PC-3 (cell line): ENCODE measurements at regions not wholly inside any gene's neighbourhood (a gene's known extent, or its start where the extent isn't known, plus 50 kb on each side); places are given as distances from the start of the nearest gene placed in this dataset.

Experiments used
- ATAC-seq: fragments of 200-7000 bp; cut with Tn5 transposase; 2 replicates; pipeline ENCODE4 v1.9.1; 2020; ENCODE audit warnings: mild to moderate bottlenecking, moderate library complexity
- BruUV-seq: library from RNA; stranded (reverse); fragments of 400-500 nt; replicated peaks from 2 replicates; lab custom pipeline; 2021; lab: Mats Ljungman, UMichigan
- CTCF ChIA-PET: fragments of 300-600 bp; sonication (Branson Sonifier 250); formaldehyde crosslinking; loops from one replicate; lab custom pipeline; 2022; ENCODE audit warnings: antibody characterized with exemption; lab: Charles Lee
- POLR2A ChIA-PET: fragments of 300-600 bp; sonication (Branson Sonifier 250); formaldehyde crosslinking; loops from one replicate; lab custom pipeline; 2022; ENCODE audit warnings: antibody characterized with exemption; ENCODE audit not compliant: unreplicated experiment; lab: Charles Lee
- DNase-seq: peaks from one replicate; pipeline ENCODE4 v3.0.0-alpha.2; 2015
- H2AFZ ChIP-seq: fragments of 300-600 bp; sonication (generic); 2 replicates; pipeline ENCODE4 v1.6.0; 2016; ENCODE audit warnings: antibody characterized with exemption, low read length
- H3F3A ChIP-seq: fragments of 300-600 bp; sonication (generic); one replicate; pipeline ENCODE4 v1.6.0; 2017; ENCODE audit warnings: antibody characterized with exemption, low read length, control low read depth, mild to moderate bottlenecking; ENCODE audit not compliant: unreplicated experiment
- H3K27ac ChIP-seq: fragments of 300-600 bp; sonication (generic); 2 replicates; pipeline ENCODE4 v1.5.1; 2016; ENCODE audit warnings: mild to moderate bottlenecking, low read length
- H3K27me3 ChIP-seq: fragments of 300-600 bp; sonication (generic); 2 replicates; pipeline ENCODE4 v1.6.1; 2016; ENCODE audit warnings: low read length, mixed read lengths
- H3K36me3 ChIP-seq: fragments of 300-600 bp; sonication (generic); 2 replicates; pipeline ENCODE4 v1.6.1; 2016; ENCODE audit warnings: low read depth, mixed run types, low read length, mixed read lengths
- H3K4me1 ChIP-seq: fragments of 300-600 bp; sonication (generic); 2 replicates; pipeline ENCODE4 v1.5.1; 2016; ENCODE audit warnings: low read length; ENCODE audit not compliant: insufficient read depth
- H3K4me2 ChIP-seq: fragments of 300-600 bp; sonication (generic); 2 replicates; pipeline ENCODE4 v1.6.0; 2016; ENCODE audit warnings: low read length
- H3K4me3 ChIP-seq: fragments of 300-600 bp; sonication (generic); 2 replicates; pipeline ENCODE4 v1.5.1; 2016; ENCODE audit warnings: mild to moderate bottlenecking, low read length, mixed read lengths
- H3K79me2 ChIP-seq: fragments of 300-600 bp; sonication (generic); 2 replicates; pipeline ENCODE4 v1.6.1; 2017; ENCODE audit warnings: low read length, mixed read lengths
- H3K9ac ChIP-seq: fragments of 300-600 bp; sonication (generic); 2 replicates; pipeline ENCODE4 v1.6.0; 2016; ENCODE audit warnings: mild to moderate bottlenecking, low read length
- H3K9me2 ChIP-seq: fragments of 300-600 bp; sonication (generic); replicated peaks from 2 replicates; pipeline ENCODE4 v1.6.1; 2016; ENCODE audit warnings: mixed run types, low read length, mixed read lengths
- H3K9me3 ChIP-seq: fragments of 300-600 bp; sonication (generic); 2 replicates; pipeline ENCODE4 v1.6.1; 2016; ENCODE audit warnings: low read length, mixed read lengths
- H4K20me1 ChIP-seq: fragments of 300-600 bp; sonication (generic); 2 replicates; pipeline ENCODE4 v1.6.1; 2016; ENCODE audit warnings: low read length, mixed read lengths
- CTCF ChIP-seq: fragments of 300-600 bp; sonication (generic); conservative IDR thresholded peaks from 2 replicates; pipeline ENCODE4 v1.5.1; 2017; ENCODE audit warnings: antibody characterized with exemption, low read depth, mild to moderate bottlenecking, low read length
- EZH2 ChIP-seq: fragments of 300-600 bp; sonication (generic); IDR thresholded peaks from one replicate; pipeline ENCODE4 v1.6.1; 2017; ENCODE audit warnings: antibody characterized with exemption, mild to moderate bottlenecking, low read length; ENCODE audit not compliant: unreplicated experiment
- EZH2phosphoT487 ChIP-seq: fragments of 300-600 bp; sonication (generic); IDR thresholded peaks from 2 replicates; pipeline ENCODE4 v1.6.1; 2018; ENCODE audit warnings: mild to moderate bottlenecking, antibody characterized with exemption, low read length, borderline replicate concordance
- intact Hi-C: fragments of 100-400 bp; cut with micrococcal nuclease; formaldehyde crosslinking; loops from 2 replicates; pipeline ENCODE4 v1.9.0; 2023

- no peak overlapping the region for H3K9ac ChIP-seq
- no TSS peak for BruUV-seq
- H3K9me3 ChIP-seq = no peaks in the 10 kb centered on the region
- no peaks in the 10 kb centered on the region for H3F3A ChIP-seq
- ChIA-PET CTCF (no interaction called here), POLR2A (no interaction called here)
- no peaks in the 10 kb centered on the region for H3K27me3 ChIP-seq
- no peak overlapping the region for H2AFZ ChIP-seq
- no peaks in the 10 kb centered on the region for H4K20me1 ChIP-seq
- no peak overlapping the region for H3K27ac ChIP-seq
- H3K4me1 ChIP-seq = no peaks in the 10 kb centered on the region
- H3K9me2 ChIP-seq = no peaks in the 10 kb centered on the region
- no peak for DNase-seq
- TF ChIP-seq EZH2 (no peak), EZH2phosphoT487 (no peak), CTCF (no peak)
- intact Hi-C loops = no loop called here
- no peak for ATAC-seq
- H3K4me2 ChIP-seq = no peak overlapping the region
- no peaks in the 10 kb centered on the region for H3K79me2 ChIP-seq
- no peak overlapping the region for H3K4me3 ChIP-seq
- H3K36me3 ChIP-seq = no peaks in the 10 kb centered on the region
Observed at GRCh38 chr3:127337911-127338531, 50.2 kb upstream of the PRR20G start.
